ENCODE measurements at regions not wholly inside any gene's neighbourhood (a gene's known extent, or its start where the extent isn't known, plus 50 kb on each side); places are given as distances from the start of the nearest gene placed in this dataset.

DNA sequence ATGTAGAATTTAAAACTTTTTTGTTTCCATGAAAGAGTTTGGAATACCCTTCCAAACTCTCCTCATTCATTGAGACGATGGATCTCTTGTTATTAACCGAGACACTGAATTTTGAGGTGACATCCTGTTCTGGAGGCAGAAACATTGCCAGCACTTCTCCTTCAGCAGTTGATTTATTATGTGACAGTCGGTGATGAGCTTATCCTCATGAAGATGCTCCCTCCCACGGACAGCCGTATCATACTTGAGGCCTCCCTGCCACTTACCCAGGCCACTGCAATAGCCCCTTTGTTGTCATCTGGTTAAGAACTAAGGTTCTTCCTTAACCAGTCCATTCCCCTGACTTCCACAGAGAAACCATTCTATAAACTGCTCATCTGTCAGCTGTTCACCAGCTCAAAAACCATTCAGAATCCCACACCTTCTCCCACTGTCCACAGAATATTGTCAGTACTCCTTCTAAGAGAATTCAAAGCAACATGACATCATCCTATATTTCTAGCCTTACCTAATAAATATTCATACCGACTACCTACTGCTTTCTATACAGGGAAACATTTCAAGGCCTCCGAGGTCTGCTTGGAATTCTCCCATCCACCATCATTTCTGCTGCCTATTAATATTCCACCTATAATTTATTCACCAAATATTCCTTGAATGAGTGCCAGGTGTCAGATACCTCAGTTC is 139.0 kb upstream of the TRIB2 start:
- no peak overlapping the region for H3K27ac ChIP-seq (ENCODE audit: low read length in 2 of 2)
- Mint-ChIP-seq H3K4me1 (no peaks in the 10 kb centered on the region), H3K9me3 (ENCODE audit: insufficient read depth) (no peaks in the 10 kb centered on the region), H3K27ac (no peak overlapping the region), H3K4me3 (no peak overlapping the region), H3K27me3 (no peaks in the 10 kb centered on the region)
- WGBS (ENCODE audit: insufficient coverage) = 97% methylated on average over 5 of the region's 7 CpGs
- H3K27me3 ChIP-seq (replicated peaks in 1 of 4; ENCODE audit: control extremely low read depth in 1 of 4, control insufficient read depth in 3 of 4, insufficient read depth in 4 of 4, low read length in 3 of 4) = peaks cover 0 to 2% (median 0%) of the 10 kb centered on the region in 4 experiments
- no peak overlapping the region for H3K9ac ChIP-seq (ENCODE audit: low read length)
- no peak overlapping the region for H2AFZ ChIP-seq (ENCODE audit: insufficient read depth, low read depth, low read length, poor library complexity, severe bottlenecking)
- H3K36me3 ChIP-seq (replicated peaks in 1 of 2; ENCODE audit: control extremely low read depth in 1 of 2, control insufficient read depth in 1 of 2, extremely low read depth in 1 of 2, insufficient read depth in 2 of 2, low read length in 1 of 2) = no peaks in the 10 kb centered on the region
- no peak for ATAC-seq (ENCODE audit: low read depth)
- DNase-seq = no peak
- H3K9me3 ChIP-seq (ENCODE audit: control extremely low read depth in 1 of 3, control insufficient read depth in 2 of 3, insufficient read depth in 1 of 3, low read length in 2 of 3) = no peaks in the 10 kb centered on the region
- CTCF ChIA-PET = no interaction called here
- no peak overlapping the region for H3K4me3 ChIP-seq (ENCODE audit: control extremely low read depth in 1 of 5, extremely low read depth in 1 of 5, insufficient read depth in 1 of 5, low read depth in 2 of 5, low read length in 4 of 5)
- no peak overlapping the region for H3K4me2 ChIP-seq (replicated peaks; ENCODE audit: low read depth, low read length, poor library complexity, severe bottlenecking)
- no peaks in the 10 kb centered on the region for H4K20me1 ChIP-seq (ENCODE audit: control insufficient read depth, insufficient read depth, low read length, poor library complexity, severe bottlenecking)
- intact Hi-C loops (cut with micrococcal nuclease) = no loop called here
- H3K79me2 ChIP-seq (ENCODE audit: control insufficient read depth, insufficient read depth, low read length) = no peaks in the 10 kb centered on the region
- POLR2A ChIA-PET = no interaction called here
- H3K4me1 ChIP-seq (ENCODE audit: control insufficient read depth in 2 of 2, insufficient read depth in 2 of 2, low read length in 2 of 2) = no peaks in the 10 kb centered on the region
- TF ChIP-seq EZH2 (IDR thresholded peaks at IDR 0.05; ENCODE audit: borderline replicate concordance, insufficient read depth, low read depth, low read length, poor library complexity, severe bottlenecking) = no peak
- TF ChIP-seq, protein P1, sequence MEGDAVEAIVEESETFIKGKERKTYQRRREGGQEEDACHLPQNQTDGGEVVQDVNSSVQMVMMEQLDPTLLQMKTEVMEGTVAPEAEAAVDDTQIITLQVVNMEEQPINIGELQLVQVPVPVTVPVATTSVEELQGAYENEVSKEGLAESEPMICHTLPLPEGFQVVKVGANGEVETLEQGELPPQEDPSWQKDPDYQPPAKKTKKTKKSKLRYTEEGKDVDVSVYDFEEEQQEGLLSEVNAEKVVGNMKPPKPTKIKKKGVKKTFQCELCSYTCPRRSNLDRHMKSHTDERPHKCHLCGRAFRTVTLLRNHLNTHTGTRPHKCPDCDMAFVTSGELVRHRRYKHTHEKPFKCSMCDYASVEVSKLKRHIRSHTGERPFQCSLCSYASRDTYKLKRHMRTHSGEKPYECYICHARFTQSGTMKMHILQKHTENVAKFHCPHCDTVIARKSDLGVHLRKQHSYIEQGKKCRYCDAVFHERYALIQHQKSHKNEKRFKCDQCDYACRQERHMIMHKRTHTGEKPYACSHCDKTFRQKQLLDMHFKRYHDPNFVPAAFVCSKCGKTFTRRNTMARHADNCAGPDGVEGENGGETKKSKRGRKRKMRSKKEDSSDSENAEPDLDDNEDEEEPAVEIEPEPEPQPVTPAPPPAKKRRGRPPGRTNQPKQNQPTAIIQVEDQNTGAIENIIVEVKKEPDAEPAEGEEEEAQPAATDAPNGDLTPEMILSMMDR (IDR thresholded peaks at IDR 0.05) = no peak

GRCh38 chr2:12579018-12579417 is 137.7 kb upstream of the TRIB2 start:
- Histone ChIP-seq H3K9ac (ENCODE audit: low read length) (no peak overlapping the region), H3K27me3 (replicated peaks in 1 of 4; ENCODE audit: control extremely low read depth in 1 of 4, control insufficient read depth in 3 of 4, insufficient read depth in 4 of 4, low read length in 3 of 4) (peaks cover 0 to 2% (median 0%) of the 10 kb centered on the region in 4 experiments), H3K4me2 (replicated peaks; ENCODE audit: low read depth, low read length, poor library complexity, severe bottlenecking) (no peak overlapping the region), H3K9me3 (ENCODE audit: control extremely low read depth in 1 of 3, control insufficient read depth in 2 of 3, insufficient read depth in 1 of 3, low read length in 2 of 3) (no peaks in the 10 kb centered on the region), H3K4me3 (ENCODE audit: control extremely low read depth in 1 of 5, extremely low read depth in 1 of 5, insufficient read depth in 1 of 5, low read depth in 2 of 5, low read length in 4 of 5) (no peak overlapping the region), H2AFZ (ENCODE audit: insufficient read depth, low read depth, low read length, poor library complexity, severe bottlenecking) (no peak overlapping the region), H3K4me1 (ENCODE audit: control insufficient read depth in 2 of 2, insufficient read depth in 2 of 2, low read length in 2 of 2) (no peaks in the 10 kb centered on the region), H3K36me3 (replicated peaks in 1 of 2; ENCODE audit: control extremely low read depth in 1 of 2, control insufficient read depth in 1 of 2, extremely low read depth in 1 of 2, insufficient read depth in 2 of 2, low read length in 1 of 2) (no peaks in the 10 kb centered on the region), H3K27ac (ENCODE audit: low read length in 2 of 2) (no peak overlapping the region), H4K20me1 (ENCODE audit: control insufficient read depth, insufficient read depth, low read length, poor library complexity, severe bottlenecking) (no peaks in the 10 kb centered on the region), H3K79me2 (ENCODE audit: control insufficient read depth, insufficient read depth, low read length) (no peaks in the 10 kb centered on the region)
- Mint-ChIP-seq H3K4me3 (no peak overlapping the region), H3K4me1 (no peaks in the 10 kb centered on the region), H3K9me3 (ENCODE audit: insufficient read depth) (no peaks in the 10 kb centered on the region), H3K27ac (no peak overlapping the region), H3K27me3 (no peaks in the 10 kb centered on the region)
- CTCF ChIA-PET = interaction anchor here (0.6 kb wide), 1 partner anchor 14 kb away, joined by 3 read pairs; no protein-coding TSS in a partner anchor
- DNase-seq (no peak), ATAC-seq (ENCODE audit: low read depth) (no peak)
- POLR2A ChIA-PET = no interaction called here
- intact Hi-C loops (cut with micrococcal nuclease) = no loop called here
- no CpG with 5 or more reads among the region's 1 CpG for WGBS (ENCODE audit: insufficient coverage)
- TF ChIP-seq, protein P1 (IDR thresholded peaks at IDR 0.05) = no peak
- no peak for TF ChIP-seq EZH2 (IDR thresholded peaks at IDR 0.05; ENCODE audit: borderline replicate concordance, insufficient read depth, low read depth, low read length, poor library complexity, severe bottlenecking)

Data from B cell (primary cell).